Panc1 (cell line): ENCODE measurements at regions not wholly inside any gene's neighbourhood (a gene's known extent, or its start where the extent isn't known, plus 50 kb on each side); places are given as distances from the start of the nearest gene placed in this dataset.

ENCODE experiments used
- ATAC-seq: fragments of 200-7000 bp; cut with Tn5 transposase; 2 replicates; pipeline ENCODE4 v1.9.1; 2020; ENCODE audit warnings: mild to moderate bottlenecking, moderate library complexity
- BruUV-seq: library from RNA; stranded (reverse); fragments of 400-500 nt; replicated peaks from 2 replicates; lab custom pipeline; 2021; lab: Mats Ljungman, UMichigan
- CTCF ChIA-PET: fragments of 300-600 bp; sonication (Branson Sonifier 250); formaldehyde crosslinking; loops from one replicate; lab custom pipeline; 2022; ENCODE audit warnings: antibody characterized with exemption; lab: Charles Lee
- POLR2A ChIA-PET: fragments of 300-600 bp; sonication (Branson Sonifier 250); formaldehyde crosslinking; loops from one replicate; lab custom pipeline; 2022; ENCODE audit warnings: antibody characterized with exemption; lab: Charles Lee
- DNase-seq: peaks from one replicate; pipeline ENCODE4 v3.0.0-alpha.2; 2010; ENCODE audit warnings: low read depth, low spot score
- H3K27ac ChIP-seq: 2 replicates; pipeline ENCODE4 v1.5.1; 2011; ENCODE audit warnings: mild to moderate bottlenecking, low read length, inconsistent platforms
- H3K27me3 ChIP-seq: fragments of 200-500 bp; sonication (Bioruptor generic); 2 replicates; pipeline ENCODE4 v1.6.0; 2014; ENCODE audit warnings: low read length, inconsistent platforms; ENCODE audit not compliant: control insufficient read depth, insufficient read depth
- H3K36me3 ChIP-seq: fragments of 200-500 bp; sonication (Bioruptor generic); 2 replicates; pipeline ENCODE4 v1.5.1; 2014; ENCODE audit warnings: inconsistent platforms, mild to moderate bottlenecking, low read length, moderate library complexity; ENCODE audit not compliant: control insufficient read depth, insufficient read depth
- H3K4me1 ChIP-seq: 2 replicates; pipeline ENCODE4 v1.5.1; 2011; ENCODE audit warnings: inconsistent platforms, mild to moderate bottlenecking, low read length, moderate library complexity; ENCODE audit not compliant: control insufficient read depth, insufficient read depth
- H3K4me3 ChIP-seq, 2 experiments: 2 replicates each; pipeline ENCODE4 v1.5.1; 2011 to 2012; ENCODE audit warnings: low read depth in 2 of 2, low read length in 2 of 2, mild to moderate bottlenecking in 2 of 2, inconsistent platforms in 1 of 2, moderate library complexity in 1 of 2
- H3K9me3 ChIP-seq: fragments of 200-500 bp; sonication (Bioruptor generic); 2 replicates; pipeline ENCODE4 v1.5.1; 2014; ENCODE audit warnings: low read depth, mild to moderate bottlenecking, inconsistent platforms, low read length, moderate library complexity; ENCODE audit not compliant: control insufficient read depth, insufficient read depth
- POLR2AphosphoS5 ChIP-seq: IDR thresholded peaks from 2 replicates; pipeline ENCODE4 v1.6.1; 2012; ENCODE audit warnings: mild to moderate bottlenecking, low read depth, low read length, moderate library complexity
- REST ChIP-seq, 2 experiments: IDR thresholded peaks; 2 replicates each; pipeline ENCODE4 v1.6.1; 2011 to 2012; ENCODE audit warnings: low read depth in 2 of 2, control low read depth in 1 of 2, low read length in 1 of 2, mild to moderate bottlenecking in 1 of 2, moderate library complexity in 1 of 2; ENCODE audit not compliant: insufficient read depth in 1 of 2
- SIN3A ChIP-seq: IDR thresholded peaks from 2 replicates; pipeline ENCODE4 v1.6.1; 2012; ENCODE audit warnings: low read depth, mild to moderate bottlenecking, low read length, moderate library complexity, borderline replicate concordance; ENCODE audit not compliant: insufficient read depth
- TCF7L2 ChIP-seq: IDR thresholded peaks from 2 replicates; pipeline ENCODE4 v1.6.1; 2011; ENCODE audit warnings: mild to moderate bottlenecking, low read depth, low read length, inconsistent platforms
- in situ Hi-C: cut with HindIII; loops from 2 replicates; pipeline ENCODE4 v1.10.0; 2016; ENCODE audit warnings: low sequenced_read_pairs, low pct_unique_long_range_greater_than_20kb
- intact Hi-C: fragments of 100-400 bp; cut with micrococcal nuclease; formaldehyde crosslinking; loops from one replicate; pipeline ENCODE4 v1.10.0; 2022; ENCODE audit not compliant: unreplicated experiment
- TF ChIP-seq, protein P1 (sequence below): fragments of 450-650 bp; IDR thresholded peaks from 2 replicates; pipeline ENCODE4 v1.5.1; 2017; ENCODE audit warnings: mild to moderate bottlenecking

GRCh38 chr10:36220151-36220550 is 578.1 kb upstream of the FZD8 start:
- Histone ChIP-seq H3K27me3 (no peaks in the 10 kb centered on the region), H3K9me3 (no peaks in the 10 kb centered on the region), H3K4me1 (no peaks in the 10 kb centered on the region), H3K27ac (no peak overlapping the region), H3K36me3 (no peaks in the 10 kb centered on the region), H3K4me3 (no peak overlapping the region)
- no peak for DNase-seq
- intact Hi-C loops (no loop called here), in situ Hi-C loops (no loop called here)
- ChIA-PET CTCF (no interaction called here), POLR2A (no interaction called here)
- no TSS peak for BruUV-seq
- TF ChIP-seq, protein P1, sequence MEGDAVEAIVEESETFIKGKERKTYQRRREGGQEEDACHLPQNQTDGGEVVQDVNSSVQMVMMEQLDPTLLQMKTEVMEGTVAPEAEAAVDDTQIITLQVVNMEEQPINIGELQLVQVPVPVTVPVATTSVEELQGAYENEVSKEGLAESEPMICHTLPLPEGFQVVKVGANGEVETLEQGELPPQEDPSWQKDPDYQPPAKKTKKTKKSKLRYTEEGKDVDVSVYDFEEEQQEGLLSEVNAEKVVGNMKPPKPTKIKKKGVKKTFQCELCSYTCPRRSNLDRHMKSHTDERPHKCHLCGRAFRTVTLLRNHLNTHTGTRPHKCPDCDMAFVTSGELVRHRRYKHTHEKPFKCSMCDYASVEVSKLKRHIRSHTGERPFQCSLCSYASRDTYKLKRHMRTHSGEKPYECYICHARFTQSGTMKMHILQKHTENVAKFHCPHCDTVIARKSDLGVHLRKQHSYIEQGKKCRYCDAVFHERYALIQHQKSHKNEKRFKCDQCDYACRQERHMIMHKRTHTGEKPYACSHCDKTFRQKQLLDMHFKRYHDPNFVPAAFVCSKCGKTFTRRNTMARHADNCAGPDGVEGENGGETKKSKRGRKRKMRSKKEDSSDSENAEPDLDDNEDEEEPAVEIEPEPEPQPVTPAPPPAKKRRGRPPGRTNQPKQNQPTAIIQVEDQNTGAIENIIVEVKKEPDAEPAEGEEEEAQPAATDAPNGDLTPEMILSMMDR: no peak
- TF ChIP-seq REST (IDR thresholded peaks at IDR 0.05; ENCODE audit: insufficient read depth in 1 of 2, low read depth in 2 of 2, low read length in 1 of 2) (no peak), POLR2AphosphoS5 (no peak), TCF7L2 (no peak), SIN3A (no peak)
- ATAC-seq: no peak

DNA sequence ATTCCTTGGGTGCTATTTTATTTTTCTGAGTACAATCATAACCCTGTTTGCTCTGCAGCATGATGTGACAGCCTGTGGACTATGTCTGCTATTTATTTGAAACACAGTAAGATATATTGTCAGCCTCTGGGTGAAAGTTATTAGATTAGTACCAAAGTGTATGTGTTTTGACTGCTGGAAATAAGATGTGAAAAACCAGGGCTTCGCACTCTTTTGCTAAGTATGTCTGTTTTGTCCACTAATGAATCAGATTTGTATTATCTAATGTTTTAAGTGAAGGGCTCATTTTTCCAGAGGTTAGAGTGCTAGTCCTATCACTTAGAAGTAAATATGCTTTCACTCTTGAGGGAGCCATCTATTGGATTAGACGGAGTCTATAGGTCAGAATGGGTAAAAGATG is 569.8 kb upstream of the FZD8 start:
- CTCF ChIA-PET: interaction anchor here (0.7 kb wide), 1 partner anchor 102 kb away, joined by 16 read pairs; no protein-coding TSS in a partner anchor
- Histone ChIP-seq H3K9me3 (no peaks in the 10 kb centered on the region), H3K4me3 (no peak overlapping the region), H3K4me1 (no peaks in the 10 kb centered on the region), H3K27me3 (no peaks in the 10 kb centered on the region), H3K27ac (no peak overlapping the region), H3K36me3 (no peaks in the 10 kb centered on the region)
- ATAC-seq (no peak), DNase-seq (no peak)
- intact Hi-C loops (no loop called here), in situ Hi-C loops (no loop called here)
- TF ChIP-seq SIN3A (no peak), TCF7L2 (no peak), REST (IDR thresholded peaks at IDR 0.05; ENCODE audit: insufficient read depth in 1 of 2, low read depth in 2 of 2, low read length in 1 of 2) (no peak), POLR2AphosphoS5 (no peak)
- TF ChIP-seq, protein P1: no peak
- BruUV-seq: no TSS peak
- POLR2A ChIA-PET: no interaction called here
